ENCODE measurements at regions not wholly inside any gene's neighbourhood (a gene's known extent, or its start where the extent isn't known, plus 50 kb on each side); places are given as distances from the start of the nearest gene placed in this dataset.
A peak's percentile ranks its signal among the peaks of the same experiment; 100 is the strongest.

DNA sequence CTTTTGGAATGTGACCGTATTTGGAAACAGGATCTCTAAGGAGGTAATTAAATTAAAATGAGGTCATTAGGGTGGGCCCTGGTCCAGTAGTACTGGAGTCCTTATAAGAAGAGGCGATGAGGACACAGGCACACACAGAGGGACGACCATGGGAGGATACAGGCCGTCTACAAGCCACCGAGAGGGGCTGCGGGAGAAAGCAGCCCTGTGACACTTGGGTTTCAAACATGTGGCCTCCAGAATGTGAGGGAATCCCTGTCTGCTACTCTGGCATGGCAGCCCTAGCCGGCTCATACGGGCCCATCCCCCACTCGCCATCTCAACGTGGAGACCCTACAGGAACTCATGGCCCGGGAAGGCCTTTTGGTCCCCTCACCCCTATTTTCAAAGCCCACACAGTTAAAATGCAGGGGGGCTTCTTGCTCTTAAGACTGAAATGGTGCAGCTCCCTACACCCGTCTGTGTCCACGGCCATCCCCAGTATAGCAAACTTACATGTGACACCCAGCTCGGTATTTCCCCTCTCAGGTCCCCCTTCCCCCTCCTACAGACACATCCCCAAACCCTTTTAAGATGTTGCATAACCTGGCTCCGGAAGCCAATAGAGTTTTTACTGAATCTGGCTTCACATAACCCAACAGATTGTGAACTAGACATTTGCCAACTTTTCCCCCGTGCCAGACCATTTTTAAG is 124.1 kb upstream of the TBL1X start:
- no peaks in the 10 kb centered on the region for H3K9me3 Mint-ChIP-seq
- H3K27me3 Mint-ChIP-seq = no peaks in the 10 kb centered on the region
- ATAC-seq (ENCODE audit: low read depth) (peak; percentile 67), DNase-seq (no peak)
- ChIA-PET CTCF (interaction anchor here (1.0 to 2.6 kb wide), 2 partner anchors 123 to 370 kb away, joined by 3 to 18 read pairs; partner anchors contain the start of gene TBL1X), POLR2A (interaction anchor here (0.7 to 4.4 kb wide), 11 partner anchors 8 to 770 kb away, joined by 3 to 137 read pairs (median 5); partner anchors contain the start of gene TBL1X)
- H3K27ac Mint-ChIP-seq = peak overlapping the region; percentile 95
- H3K4me3 Mint-ChIP-seq = peak overlapping the region; percentile 73
- peaks cover 29% of the 10 kb centered on the region for H3K4me1 Mint-ChIP-seq
- TF ChIP-seq, protein P1, sequence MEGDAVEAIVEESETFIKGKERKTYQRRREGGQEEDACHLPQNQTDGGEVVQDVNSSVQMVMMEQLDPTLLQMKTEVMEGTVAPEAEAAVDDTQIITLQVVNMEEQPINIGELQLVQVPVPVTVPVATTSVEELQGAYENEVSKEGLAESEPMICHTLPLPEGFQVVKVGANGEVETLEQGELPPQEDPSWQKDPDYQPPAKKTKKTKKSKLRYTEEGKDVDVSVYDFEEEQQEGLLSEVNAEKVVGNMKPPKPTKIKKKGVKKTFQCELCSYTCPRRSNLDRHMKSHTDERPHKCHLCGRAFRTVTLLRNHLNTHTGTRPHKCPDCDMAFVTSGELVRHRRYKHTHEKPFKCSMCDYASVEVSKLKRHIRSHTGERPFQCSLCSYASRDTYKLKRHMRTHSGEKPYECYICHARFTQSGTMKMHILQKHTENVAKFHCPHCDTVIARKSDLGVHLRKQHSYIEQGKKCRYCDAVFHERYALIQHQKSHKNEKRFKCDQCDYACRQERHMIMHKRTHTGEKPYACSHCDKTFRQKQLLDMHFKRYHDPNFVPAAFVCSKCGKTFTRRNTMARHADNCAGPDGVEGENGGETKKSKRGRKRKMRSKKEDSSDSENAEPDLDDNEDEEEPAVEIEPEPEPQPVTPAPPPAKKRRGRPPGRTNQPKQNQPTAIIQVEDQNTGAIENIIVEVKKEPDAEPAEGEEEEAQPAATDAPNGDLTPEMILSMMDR (IDR thresholded peaks at IDR 0.05) = no peak
- intact Hi-C loops (cut with micrococcal nuclease) = loop anchor here (1.0 to 10.0 kb wide), 10 partner anchors 27 to 772 kb away; no protein-coding TSS in a partner anchor
- H3K36me3 Mint-ChIP-seq (ENCODE audit: low read depth) = no peaks in the 10 kb centered on the region

DNA sequence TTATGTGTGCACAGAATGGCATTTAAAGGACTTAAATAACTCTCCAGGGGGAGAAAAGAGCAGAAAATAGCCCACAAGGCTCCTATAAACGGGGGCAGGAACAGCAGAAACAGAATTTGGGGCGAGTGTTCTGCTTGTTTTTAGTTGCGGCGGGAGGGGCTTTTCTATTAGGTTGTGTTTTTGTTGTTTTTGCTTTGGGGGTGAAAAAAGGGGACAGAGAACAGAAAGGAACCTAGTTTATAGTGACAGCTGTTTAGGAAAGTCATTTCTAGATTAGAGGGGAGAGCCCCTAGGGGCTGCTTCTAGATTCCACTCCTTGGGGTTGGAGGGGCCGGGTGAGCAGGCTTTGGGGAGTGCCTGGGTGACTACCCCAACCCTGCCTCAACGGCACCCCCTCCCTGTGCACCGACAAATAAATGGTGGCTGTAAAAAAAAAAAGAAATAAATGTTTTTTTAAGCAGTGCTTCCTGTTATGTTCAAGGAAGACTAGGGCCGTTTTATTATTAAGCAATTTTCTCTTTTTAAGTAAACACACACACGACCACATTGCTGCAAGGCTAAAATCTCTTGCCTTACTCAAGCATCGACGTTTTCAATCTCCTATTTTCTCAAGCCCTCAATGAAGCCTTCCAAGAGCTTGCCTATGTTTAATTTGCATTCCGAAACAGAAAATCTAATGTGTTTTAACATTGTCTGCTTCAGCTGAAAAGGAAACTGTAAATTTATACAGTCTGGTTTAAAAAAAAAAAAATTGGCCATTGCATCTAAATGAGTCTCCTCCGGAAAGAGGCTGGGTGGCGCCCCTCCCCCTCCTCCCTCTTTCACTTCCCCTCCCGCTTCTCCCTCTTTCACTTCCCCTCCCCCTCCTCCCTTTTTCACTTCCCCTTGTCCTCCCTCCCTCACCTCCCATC is 123.3 kb upstream of the TBL1X start:
- H3K4me3 Mint-ChIP-seq = peak overlapping the region; percentile 73
- TF ChIP-seq, protein P1 (IDR thresholded peaks at IDR 0.05) = no peak
- ATAC-seq (ENCODE audit: low read depth) (peak; percentile 69), DNase-seq (peak; percentile 51)
- ChIA-PET POLR2A (interaction anchor here (0.6 to 4.4 kb wide), 23 partner anchors 8 to 1279 kb away, joined by 3 to 137 read pairs (median 4); partner anchors contain the start of gene TBL1X), CTCF (interaction anchor here (0.7 to 2.6 kb wide), 5 partner anchors 28 to 439 kb away, joined by 3 to 18 read pairs (median 3); partner anchors contain the start of gene TBL1X)
- peak overlapping the region; percentile 95 for H3K27ac Mint-ChIP-seq
- intact Hi-C loops (cut with micrococcal nuclease) = loop anchor here (1.0 to 10.0 kb wide), 15 partner anchors 11 to 771 kb away; no protein-coding TSS in a partner anchor
- H3K4me1 Mint-ChIP-seq = peaks cover 29% of the 10 kb centered on the region
- no peaks in the 10 kb centered on the region for H3K27me3 Mint-ChIP-seq
- H3K36me3 Mint-ChIP-seq (ENCODE audit: low read depth) = no peaks in the 10 kb centered on the region
- H3K9me3 Mint-ChIP-seq = no peaks in the 10 kb centered on the region

DNA sequence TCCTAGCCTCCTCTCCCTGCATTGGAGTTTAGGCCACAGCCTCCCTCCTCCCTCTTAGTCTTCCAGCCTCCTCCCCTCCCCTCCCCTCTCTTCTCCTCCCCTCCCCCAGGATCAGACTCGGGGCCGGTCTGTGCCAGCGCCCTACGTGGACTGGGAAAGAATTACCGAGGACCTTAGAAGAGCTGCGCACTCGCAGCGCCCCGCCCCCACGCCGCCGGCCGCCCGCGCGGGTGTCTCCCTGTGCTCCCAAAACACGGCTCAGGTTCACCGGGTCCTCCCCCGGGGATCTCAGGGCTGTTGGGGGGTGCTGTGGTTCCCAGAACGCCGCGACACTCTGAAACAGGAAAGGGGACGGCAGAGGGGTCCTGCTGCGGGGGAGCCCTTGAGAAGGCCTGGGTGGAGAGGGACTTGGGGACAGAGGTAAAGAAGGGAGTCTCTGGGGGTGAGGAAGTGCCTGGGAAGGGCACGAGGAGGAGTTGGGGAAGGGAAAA is 122.3 kb upstream of the TBL1X start:
- ATAC-seq (ENCODE audit: low read depth) (peak; percentile 41), DNase-seq (peak; percentile 48)
- Mint-ChIP-seq H3K9me3 (no peaks in the 10 kb centered on the region), H3K4me3 (peak overlapping the region; percentile 11), H3K27me3 (no peaks in the 10 kb centered on the region), H3K27ac (no peak overlapping the region), H3K36me3 (ENCODE audit: low read depth) (no peaks in the 10 kb centered on the region), H3K4me1 (peaks cover 29% of the 10 kb centered on the region)
- TF ChIP-seq, protein P1 (IDR thresholded peaks at IDR 0.05) = no peak
- ChIA-PET POLR2A (interaction anchor here (0.6 to 4.4 kb wide), 5 partner anchors 121 to 369 kb away, joined by 3 to 137 read pairs (median 9); partner anchors contain the start of gene TBL1X), CTCF (interaction anchor here (1.2 to 2.6 kb wide), 2 partner anchors 29 to 121 kb away, joined by 4 to 18 read pairs; partner anchors contain the start of gene TBL1X)
- intact Hi-C loops (cut with micrococcal nuclease) = loop anchor here (1.0 to 10.0 kb wide), 12 partner anchors 10 to 770 kb away; no protein-coding TSS in a partner anchor

- H3K4me3 Mint-ChIP-seq = no peak overlapping the region
- H3K27ac Mint-ChIP-seq = no peak overlapping the region
- CTCF ChIA-PET = no interaction called here
Observed at GRCh38 chrX:9343971-9344370, 120.9 kb upstream of the TBL1X start.

More at GRCh38 chrX:9343971-9344370, 120.9 kb upstream of the TBL1X start:
- POLR2A ChIA-PET = interaction anchor here (0.7 to 4.4 kb wide), 2 partner anchors 9 to 120 kb away, joined by 4 to 137 read pairs; partner anchors contain the start of gene TBL1X
- no peaks in the 10 kb centered on the region for H3K36me3 Mint-ChIP-seq (ENCODE audit: low read depth)
- no peaks in the 10 kb centered on the region for H3K27me3 Mint-ChIP-seq
- TF ChIP-seq, protein P1 (IDR thresholded peaks at IDR 0.05) = no peak
- H3K4me1 Mint-ChIP-seq = peaks cover 26% of the 10 kb centered on the region
- intact Hi-C loops (cut with micrococcal nuclease) = loop anchor here (2.0 to 10.0 kb wide), 9 partner anchors 47 to 768 kb away; no protein-coding TSS in a partner anchor
- H3K9me3 Mint-ChIP-seq = no peaks in the 10 kb centered on the region
- DNase-seq (no peak), ATAC-seq (ENCODE audit: low read depth) (no peak)

Data from activated B cell treated with CpG ODN at 0.5 μM for 24 hours (primary cell).